Colon (tissue), 2 donors: ENCODE measurements at regions not wholly inside any gene's neighbourhood (a gene's known extent, or its start where the extent isn't known, plus 50 kb on each side); places are given as distances from the start of the nearest gene placed in this dataset.

ENCODE experiments used
- FAIRE-seq: peaks from 2 replicates; lab custom pipeline; 2012; peaks lifted over from hg19 to GRCh38; lab: Jason Lieb, UNC
- donor health status: control.
- donor health status: control.

DNA sequence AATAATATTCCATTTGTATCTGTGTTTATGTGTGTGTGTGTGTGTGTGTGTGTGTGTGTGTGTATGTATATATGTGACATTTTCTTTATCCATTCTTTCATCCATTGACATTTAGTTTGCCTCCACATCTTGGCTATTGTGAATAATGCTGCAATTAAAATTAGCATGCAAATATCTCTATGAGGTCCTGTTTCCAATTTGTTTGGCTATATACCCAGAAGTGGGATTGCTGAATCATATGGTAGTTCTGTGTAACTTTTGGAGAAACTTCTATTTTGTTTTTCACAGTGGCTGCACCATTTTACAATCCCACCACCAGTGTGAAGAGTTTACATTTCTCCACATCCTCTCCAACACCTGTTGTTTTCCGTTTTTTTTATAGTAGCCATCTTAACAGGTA is 53.1 kb downstream of the CH25H start:
- no peak for FAIRE-seq

DNA sequence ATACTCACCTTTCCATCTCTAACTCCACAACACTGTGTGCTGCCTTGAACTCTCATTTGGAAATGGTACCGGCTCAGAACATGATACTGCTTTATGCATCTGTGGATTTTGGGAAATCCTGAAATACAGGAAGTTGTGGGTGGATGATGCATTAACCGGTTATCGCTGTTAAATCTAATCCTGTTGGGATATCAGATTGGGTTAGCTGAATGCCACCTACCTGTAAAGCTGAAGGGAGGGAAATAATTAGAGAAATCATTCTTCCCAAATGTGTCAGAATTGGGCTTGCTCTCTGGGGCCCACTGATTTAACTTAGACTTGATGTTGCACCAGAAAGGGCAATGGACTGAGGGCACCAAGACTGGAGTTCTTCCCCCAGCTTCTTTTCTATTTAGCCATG is 54.0 kb downstream of the CH25H start:
- FAIRE-seq: no peak

DNA sequence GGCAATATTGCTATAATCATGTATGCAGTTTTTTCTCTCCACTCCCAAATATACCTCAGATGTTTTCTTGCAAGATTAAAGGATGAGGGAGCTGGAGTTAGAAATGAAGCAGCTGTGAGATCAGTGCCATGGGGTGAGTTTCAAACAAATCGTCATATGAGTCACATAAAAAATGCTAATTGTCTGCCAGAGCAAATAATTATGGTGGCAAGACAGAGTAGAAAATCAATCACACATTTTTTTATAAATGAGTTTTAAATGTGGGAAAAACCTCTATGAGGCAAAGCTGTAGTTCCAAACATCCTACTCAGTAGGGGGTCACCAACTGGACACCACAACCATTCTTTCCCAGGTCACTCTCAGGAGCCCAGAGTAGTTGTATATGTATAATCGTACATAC is 55.3 kb downstream of the CH25H start:
- FAIRE-seq: no peak

DNA sequence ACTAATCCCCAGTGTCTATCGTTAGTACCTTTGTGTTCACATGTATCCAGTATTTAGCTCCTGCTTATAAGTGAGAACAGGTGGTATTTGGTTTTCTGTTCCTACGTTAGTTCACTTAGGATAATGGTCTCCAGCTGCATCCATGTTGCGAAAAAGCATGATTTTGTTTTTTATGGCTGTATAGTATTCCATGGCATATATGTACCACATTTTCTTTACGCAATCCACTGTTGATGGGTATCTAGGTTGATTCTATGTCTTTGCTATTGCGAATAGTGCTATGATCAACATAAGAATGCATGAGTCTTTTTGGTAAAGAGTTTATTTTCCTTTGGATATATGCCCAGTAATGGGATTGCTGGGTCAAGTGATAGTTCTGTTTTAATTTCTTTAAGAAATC is 59.1 kb downstream of the CH25H start:
- no peak for FAIRE-seq

DNA sequence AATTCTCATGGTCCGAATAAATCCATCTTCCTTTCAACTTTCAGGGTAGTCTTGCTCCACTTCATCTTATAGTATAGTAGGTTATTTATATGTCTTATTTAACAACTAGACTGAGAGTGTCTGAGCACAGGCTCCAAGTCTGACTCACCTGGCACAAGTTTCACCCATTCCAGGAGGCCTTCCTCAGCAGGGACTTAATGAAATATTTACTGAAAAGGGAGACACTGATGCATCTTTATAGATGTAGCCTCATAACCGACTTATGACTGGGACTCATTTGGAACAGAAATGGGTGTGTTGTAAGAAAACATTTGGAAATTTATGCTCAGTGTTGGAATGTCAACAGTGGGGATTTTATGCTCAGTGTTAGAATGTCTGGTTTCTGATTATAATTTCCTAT is 59.9 kb downstream of the CH25H start:
- FAIRE-seq: no peak

DNA sequence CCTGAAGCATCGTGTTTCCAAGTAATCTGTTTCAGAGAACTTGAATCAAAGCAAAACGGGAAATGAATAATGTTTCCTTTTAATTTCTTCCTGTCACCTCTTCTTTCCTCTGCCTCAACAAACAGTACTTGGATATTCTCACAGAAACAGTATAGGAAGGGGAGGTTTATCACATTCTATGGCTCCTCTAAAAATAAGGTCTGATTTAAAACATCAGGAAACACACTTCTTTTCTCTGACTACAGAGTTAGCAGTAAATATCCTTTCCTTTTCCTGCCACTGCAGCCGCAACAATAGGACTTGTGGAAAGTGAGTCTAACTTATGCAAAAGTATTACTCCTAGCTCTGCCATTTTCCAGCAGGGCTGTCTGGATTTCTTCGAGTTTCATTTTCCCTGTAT is 62.3 kb downstream of the CH25H start:
- no peak for FAIRE-seq

DNA sequence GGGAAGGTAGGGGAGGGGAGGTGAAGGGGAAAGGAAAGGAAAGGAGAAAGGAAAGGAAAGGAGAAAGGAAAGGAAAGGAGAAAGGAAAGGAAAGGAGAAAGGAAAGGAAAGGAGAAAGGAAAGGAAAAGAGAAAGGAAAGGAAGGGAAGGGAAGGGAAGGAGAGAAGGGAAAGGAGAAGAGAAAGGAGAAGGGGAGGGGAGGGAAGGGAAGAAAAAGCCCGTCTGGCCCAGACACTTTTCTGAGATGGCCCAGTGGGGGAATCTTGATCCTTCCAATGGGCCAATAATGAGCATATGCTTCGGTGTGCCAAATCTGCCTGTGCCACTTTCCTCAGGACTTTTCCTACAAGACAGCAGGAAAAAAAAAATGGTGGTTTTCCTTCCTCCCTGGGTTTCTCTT is 64.5 kb downstream of the CH25H start:
- no peak for FAIRE-seq

DNA sequence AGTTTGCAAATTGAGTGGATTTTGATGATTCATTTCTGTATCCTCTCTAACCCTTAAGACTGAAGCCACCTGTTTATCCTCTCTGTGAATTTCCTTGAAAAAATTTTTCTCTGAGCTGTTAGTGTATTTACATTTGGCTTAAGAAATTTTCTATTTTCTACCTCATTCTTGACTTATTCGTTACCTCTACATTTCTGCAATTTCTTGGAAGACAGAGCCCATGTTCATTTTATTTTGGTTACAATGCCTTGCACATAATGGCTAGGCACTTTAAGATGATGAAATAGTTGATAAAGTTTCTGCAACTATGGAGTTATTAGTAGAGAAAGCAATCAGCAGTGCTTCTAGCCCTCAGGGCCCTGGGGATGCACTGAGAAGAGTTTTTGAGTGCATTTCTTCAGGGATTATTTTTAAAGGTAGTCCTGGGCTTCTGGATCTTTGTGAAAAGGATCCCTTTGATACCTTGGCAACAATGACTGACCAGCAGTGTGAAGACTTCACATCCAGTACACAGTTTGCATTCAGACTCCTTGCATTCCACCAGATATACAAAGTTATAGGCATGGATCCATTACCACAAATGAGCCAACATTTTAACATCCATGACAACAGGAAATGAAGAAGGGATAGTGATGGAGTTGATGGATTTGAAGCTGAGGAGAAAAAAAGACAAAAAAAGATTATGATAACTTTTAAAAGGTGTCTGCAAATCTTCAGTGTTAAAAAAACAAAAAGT is 68.2 kb downstream of the CH25H start:
- FAIRE-seq: no peak

DNA sequence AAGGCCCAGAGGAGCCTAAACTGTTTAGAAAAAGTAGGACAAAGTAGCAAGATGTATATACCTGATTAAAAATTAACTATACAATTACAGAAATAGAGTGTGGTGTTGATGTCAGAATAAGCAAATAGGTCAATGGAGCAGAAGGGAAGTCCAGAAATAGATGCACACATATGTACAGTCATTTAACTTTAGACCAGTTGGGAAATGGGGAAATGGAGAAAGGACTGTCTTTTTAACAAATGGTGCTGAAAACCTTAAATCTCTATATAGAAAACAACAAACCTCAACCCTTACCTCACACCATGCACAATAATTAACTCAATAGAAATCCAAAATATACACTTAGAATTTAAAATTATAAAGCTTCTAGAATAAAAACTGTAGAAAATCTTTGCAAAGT is 72.2 kb downstream of the CH25H start:
- FAIRE-seq: no peak

DNA sequence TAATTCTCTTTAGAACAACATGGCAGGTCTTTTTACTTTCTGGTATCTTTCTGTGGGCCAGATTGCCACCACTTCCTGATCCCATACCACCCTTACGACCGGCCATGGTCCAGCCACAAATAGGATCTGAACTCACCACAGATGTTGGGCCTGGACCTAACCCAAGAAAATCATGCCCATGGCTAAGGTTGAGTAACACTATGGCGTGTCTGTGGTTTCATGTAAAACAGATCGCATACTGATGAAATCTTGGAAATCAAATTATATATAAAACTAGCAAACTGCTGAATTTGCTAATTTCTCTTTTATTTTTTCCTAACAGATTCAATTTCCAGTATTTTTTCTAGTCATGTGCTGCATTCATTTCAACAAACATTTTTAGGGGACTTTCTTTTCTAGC is 77.2 kb downstream of the CH25H start:
- no peak for FAIRE-seq

DNA sequence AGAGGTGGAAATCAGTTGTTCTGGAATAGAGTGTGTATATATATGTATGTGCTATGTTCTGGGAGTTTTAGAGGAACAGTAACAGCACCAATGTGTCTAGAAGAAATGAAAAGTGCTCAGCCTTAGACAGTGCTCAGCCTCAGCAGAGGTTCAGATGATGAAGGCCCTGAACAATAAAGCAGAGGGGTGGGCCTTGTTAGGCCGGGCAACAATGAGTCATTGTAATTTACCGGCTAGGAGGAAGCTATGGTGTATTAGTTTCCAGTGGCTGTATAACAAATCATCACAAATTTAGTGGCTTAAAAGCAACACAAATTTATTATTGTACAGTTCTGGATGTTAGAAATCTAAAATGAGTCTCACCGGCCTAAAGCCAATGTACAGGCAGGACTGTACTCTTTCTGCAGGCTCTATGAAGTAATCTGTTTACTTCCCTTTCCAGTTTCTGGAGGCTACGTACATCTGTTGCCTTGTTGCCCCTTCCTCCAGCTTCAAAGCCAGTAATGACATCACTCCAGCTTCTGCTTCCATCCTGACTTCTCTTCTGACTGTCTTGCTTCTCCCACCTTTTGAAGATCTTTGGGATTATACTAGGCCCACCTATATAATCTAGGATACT is 84.6 kb downstream of the CH25H start:
- FAIRE-seq: no peak

DNA sequence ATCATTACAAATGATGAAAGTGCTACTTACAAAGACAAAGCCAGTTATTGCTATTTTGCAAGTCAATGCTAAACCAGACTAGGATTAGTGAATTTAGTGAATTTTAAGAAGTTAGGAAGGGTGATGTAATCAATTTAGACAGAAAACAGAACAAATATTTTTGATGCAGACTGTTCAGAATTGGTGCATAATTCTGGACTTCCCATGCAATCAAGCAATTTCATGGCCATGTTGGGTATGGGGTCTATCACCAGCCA is 85.4 kb downstream of the CH25H start:
- no peak for FAIRE-seq

DNA sequence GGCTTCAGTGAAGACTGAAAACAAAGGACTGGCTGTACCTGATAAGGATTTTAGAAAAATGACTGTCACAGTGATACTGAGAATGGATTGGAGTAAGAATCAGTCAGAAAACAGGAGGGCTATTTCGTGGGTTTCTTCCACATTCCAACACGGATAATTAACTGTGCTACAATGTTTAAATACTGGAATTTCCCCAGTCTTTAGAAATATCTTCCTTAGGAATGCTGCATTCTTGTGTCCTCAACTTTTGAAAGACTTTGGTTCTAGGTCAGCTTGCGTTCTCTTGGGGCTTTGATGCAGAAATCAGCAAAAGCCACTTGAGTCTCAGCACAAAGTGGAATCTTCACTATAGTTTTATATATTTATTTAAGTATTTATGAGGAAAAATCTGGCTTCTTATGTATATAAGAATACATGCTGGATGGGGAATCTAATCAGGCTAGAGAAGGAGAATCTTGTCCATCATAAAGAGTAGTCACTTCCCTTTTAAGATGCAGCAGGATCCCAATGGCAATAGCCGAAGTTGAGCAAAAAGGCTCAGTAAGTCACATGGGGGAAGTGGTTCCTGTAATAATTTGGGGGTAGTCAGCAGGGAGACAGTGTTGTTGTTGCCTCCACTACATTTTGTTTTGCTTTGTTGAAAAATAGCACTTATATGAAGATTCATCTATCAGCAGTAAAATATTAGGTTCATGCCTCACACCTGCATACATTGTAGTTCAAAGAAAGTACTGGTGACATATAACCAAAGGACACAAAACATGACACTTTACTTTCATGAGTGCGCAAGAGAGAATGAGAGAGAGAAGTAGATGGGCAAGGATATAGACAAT is 86.0 kb downstream of the CH25H start:
- FAIRE-seq: no peak

DNA sequence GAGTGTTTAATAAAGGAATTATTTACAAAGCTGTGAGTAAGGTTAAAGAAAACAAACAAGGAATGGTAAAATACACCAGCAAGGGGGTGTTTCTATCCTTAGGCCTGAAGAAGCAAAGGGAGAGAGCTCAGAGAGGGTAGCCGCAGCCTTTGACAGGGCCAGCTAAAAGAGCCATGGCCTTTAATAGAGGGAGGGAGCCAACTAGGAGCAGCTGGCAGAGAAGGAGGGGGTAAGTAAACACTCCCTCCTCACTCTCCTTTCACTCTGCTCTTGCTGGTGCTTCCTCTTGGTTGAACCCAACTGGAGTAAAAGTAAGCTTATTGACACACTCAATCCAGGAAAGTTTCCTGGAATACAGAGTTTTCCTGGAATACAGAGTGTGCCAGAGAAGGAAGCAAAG is 87.5 kb downstream of the CH25H start:
- no peak for FAIRE-seq

DNA sequence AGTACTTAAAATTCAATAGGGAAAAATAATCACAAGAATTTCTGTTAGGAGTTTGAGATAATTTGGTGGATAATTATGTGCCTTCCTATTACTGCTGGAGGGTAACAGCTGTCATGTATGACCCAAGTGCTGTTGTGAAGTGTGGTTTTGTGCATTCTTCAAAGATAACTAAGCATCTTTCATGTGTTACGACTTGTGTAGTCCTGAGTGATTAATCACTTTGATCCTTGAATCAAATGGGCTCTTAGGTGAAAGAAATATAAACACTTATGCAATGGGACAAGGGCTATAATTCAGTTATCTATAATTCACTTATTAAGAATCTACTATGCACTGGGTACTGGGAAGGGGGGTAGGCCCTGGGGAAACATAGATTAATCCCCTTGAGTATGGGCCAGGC is 89.0 kb downstream of the CH25H start:
- no peak for FAIRE-seq

DNA sequence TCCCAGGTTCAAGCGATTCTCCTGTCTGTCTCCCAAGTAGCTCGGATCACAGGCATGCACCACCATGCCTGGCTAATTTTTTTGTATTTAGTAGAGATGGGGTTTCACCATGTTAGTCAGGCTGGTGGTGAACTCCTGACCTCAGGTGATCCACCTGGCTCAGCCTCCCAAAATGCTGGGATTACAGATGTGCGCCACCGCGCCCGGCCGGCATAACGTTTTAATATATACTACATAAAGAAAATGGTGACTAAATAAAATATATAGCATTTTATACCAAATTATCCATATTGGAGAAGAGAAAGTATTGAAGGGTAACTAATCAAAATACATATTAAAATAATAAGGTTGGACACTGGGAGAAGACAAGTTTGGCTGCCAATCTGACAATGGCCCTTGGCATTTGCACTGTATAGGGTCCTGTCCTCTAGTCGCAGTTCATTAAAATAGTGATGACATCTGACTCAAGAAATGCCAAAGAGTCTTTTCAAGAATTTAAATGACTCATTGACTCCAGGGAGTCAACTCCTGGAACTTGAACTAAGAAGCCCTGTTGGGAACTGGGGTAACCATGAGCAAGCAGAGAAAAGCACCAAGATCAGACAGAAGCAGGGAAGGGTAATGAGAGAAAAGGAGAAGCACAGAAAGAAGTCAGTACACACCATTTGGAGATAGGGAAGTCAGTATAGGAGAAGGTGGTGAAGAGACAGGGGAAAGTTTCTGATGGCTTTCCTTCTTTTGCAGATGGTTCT is 91.1 kb downstream of the CH25H start:
- no peak for FAIRE-seq

DNA sequence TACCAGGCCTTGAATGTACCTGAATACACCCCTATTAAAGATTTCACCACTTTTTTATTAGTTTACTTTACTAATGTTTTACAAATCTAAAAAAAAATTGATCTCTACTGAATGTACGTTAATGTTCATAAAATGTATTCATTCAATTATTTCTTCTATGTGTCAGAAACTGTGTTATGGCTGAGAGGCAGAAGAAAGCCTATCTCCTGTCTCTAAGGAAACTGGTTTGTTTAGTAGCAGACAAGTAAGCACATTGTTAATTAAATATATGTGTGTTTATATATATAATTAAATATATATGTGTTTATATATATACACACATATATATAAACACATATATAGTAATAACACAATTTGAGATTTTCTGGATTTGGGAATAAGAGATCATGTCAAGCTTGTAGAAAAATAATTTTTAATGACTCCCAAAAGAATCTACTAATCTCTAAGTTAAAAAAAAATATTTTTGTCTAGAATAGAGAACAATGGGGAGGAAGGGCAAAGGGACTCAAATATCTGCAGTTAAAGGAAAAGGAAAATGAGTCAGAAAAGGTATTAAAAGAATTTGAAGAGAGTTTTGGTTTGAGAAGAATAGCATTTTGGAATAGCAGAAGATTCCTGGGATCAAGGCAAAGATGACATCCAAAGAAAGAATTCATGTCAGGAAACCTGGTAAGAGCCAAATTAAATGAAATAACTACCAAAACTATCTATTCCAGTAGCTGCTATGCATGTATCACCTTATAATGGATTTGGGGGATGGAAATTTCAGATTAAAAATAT is 92.1 kb downstream of the CH25H start:
- FAIRE-seq: peak; percentile 69

DNA sequence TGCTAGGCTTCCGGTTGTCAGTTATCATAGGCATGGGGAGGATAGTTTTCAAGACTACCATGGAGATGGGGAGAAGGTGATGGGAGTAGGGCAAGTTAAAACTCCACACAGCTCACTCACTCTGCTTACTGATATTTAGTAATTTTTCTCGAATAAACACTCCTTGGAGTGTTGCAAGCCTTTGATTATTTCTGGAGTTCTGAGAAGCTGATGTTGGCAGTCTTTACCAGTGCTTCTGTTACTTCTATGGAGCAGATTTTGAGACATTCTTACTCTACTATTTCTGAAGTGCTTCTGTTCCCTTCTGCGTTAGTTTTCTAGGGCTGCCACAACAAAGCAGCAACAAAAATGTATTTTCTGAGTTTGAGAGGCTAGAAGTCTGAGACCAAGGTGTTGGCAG is 104.4 kb downstream of the CH25H start:
- FAIRE-seq: no peak

DNA sequence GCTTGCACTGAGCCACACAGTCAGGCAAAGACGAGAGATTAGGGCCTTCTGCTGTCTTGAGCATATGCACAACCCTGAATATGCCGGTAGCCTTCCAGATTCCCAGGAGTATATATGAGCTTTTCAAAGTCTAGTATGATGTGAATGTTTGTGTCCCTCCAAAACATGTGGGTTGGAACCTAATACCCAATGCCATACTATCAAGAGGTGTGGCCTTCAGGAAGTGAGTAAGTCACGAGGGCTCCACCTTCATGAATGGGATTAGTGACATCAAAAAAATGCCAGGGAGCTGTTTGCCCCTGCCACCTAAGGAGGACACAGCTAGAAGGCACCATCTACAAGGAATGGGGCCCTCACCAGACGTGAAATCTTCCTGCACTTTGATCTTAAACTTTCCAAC is 105.2 kb downstream of the CH25H start:
- FAIRE-seq: no peak

DNA sequence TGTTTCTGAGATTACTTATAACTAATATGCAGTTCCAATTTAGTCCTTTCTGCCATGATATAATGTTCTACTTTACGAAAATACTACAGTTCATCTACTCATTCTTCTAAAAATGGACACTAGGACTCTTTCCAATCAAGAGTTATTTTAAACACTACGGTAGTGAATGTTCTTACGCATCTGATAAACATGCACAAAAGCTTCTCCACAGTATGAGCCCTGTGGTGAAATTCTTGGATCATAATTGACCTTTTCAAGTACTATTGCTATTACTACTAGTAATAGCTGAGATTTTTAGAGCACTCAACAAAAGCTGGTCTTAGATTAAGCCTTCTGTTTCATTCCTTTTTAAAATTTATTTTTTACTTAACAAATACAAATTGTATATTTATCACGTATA is 106.4 kb downstream of the CH25H start:
- peak; percentile 53 for FAIRE-seq

DNA sequence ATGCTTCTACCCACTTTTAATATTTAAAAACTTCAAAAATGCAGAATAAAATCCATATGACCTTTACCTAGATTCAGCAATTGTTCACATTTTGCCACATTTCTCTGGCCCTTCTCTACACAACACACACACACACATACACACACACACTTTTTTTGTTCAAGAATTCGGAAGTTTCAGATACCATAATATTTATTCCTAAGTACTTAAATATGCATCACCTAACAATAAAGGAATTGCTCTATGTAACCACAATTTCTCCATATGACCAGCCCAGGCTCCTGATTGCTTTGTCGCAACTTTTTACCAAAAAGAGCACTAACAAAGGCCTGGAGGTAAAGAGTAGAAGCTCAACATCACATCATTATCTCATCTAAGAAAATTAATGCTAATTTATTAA is 106.6 kb downstream of the FAS start:
- no peak for FAIRE-seq

DNA sequence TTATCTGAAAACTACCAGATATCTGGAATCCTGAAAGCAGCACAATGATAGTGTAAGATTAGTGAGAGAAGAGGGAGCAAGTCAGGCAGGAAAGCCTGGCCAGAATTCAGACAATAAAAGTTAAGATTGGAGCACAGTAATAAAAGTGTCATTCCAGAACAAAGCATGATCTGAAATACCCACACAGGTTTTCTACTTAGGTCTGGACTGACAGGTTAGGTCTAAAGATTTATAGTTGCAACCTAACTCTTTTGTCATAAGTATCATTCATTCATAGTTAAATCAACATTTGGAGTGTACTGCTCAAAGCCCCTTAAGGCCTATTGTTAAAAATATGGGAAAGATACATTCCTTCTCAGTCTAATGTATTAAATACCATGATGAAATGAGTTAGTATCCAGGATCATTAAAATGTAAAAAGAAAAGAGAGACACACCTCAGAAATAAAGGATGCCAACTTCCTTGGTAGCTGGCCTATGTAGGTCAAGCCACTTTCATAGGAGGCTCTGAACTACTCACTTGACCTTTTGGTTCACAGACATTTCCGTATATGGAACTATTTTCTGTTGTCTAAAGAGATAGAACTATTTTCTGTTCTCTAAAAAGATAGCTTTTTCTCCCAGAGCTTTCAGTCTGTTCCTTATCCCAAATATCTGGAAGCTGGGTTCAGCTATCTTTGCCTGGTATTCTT is 105.2 kb downstream of the FAS start:
- FAIRE-seq: no peak
